ENCODE measurements at regions not wholly inside any gene's neighbourhood (a gene's known extent, or its start where the extent isn't known, plus 50 kb on each side); places are given as distances from the start of the nearest gene placed in this dataset.

GRCh38 chr4:166290426-166290825 is 417.4 kb downstream of the TLL1 start:
- Histone ChIP-seq H3K27ac (ENCODE audit: extremely low read depth, low read depth, low read length) (no peak overlapping the region), H3K36me3 (ENCODE audit: control insufficient read depth in 2 of 2, insufficient read depth in 1 of 2, low read length in 2 of 2) (no peaks in the 10 kb centered on the region), H3K9me3 (ENCODE audit: control insufficient read depth, insufficient read depth, low read depth, low read length) (no peaks in the 10 kb centered on the region), H3K4me1 (ENCODE audit: control insufficient read depth, insufficient read depth, low read length) (no peaks in the 10 kb centered on the region), H3K4me3 (ENCODE audit: low read depth, low read length) (no peak overlapping the region)
- CTCF ChIA-PET: no interaction called here
- POLR2A ChIA-PET: no interaction called here
- TF ChIP-seq IKZF3 (tag by site-specific recombination; IDR thresholded peaks at IDR 0.05): no peak
- TF ChIP-seq ZNF416 (tag by site-specific recombination; IDR thresholded peaks at IDR 0.05): no peak
- no peak for TF ChIP-seq TSHZ1 (tag by site-specific recombination; IDR thresholded peaks at IDR 0.05; ENCODE audit: borderline replicate concordance)
- no peak for TF ChIP-seq ZNF248 (tag by site-specific recombination; IDR thresholded peaks at IDR 0.05)
- TF ChIP-seq ZBTB17 (tag by site-specific recombination; IDR thresholded peaks at IDR 0.05): no peak
- TF ChIP-seq ZNF660 (tag by site-specific recombination; IDR thresholded peaks at IDR 0.05): no peak
- no peak for TF ChIP-seq ZIC2 (tag by site-specific recombination; IDR thresholded peaks at IDR 0.05)
- no peak for TF ChIP-seq PRDM1 (tag by site-specific recombination; IDR thresholded peaks at IDR 0.05)
- no peak for TF ChIP-seq ZNF596 (tag by site-specific recombination; IDR thresholded peaks at IDR 0.05)
- TF ChIP-seq KLF10 (tag by site-specific recombination; IDR thresholded peaks at IDR 0.05): no peak
- TF ChIP-seq ZNF169 (tag by site-specific recombination; IDR thresholded peaks at IDR 0.05): no peak
- no peak for TF ChIP-seq ZNF645 (tag by site-specific recombination; IDR thresholded peaks at IDR 0.05)
- TF ChIP-seq WT1 (tag by site-specific recombination; IDR thresholded peaks at IDR 0.05): no peak
- no peak for TF ChIP-seq ZNF521 (tag by site-specific recombination; IDR thresholded peaks at IDR 0.05)
- no peak for TF ChIP-seq ZBTB1 (tag by site-specific recombination; IDR thresholded peaks at IDR 0.05)
- TF ChIP-seq ZNF18 (tag by site-specific recombination; IDR thresholded peaks at IDR 0.05): no peak
- no peak for TF ChIP-seq ZSCAN16 (tag by site-specific recombination; IDR thresholded peaks at IDR 0.05)
- no peak for TF ChIP-seq ZFP37 (tag by site-specific recombination; IDR thresholded peaks at IDR 0.05)

GRCh38 chr4:166293556-166293955 is 420.5 kb downstream of the TLL1 start:
- Histone ChIP-seq H3K4me3 (ENCODE audit: low read depth, low read length) (no peak overlapping the region), H3K9me3 (ENCODE audit: control insufficient read depth, insufficient read depth, low read depth, low read length) (no peaks in the 10 kb centered on the region), H3K27ac (ENCODE audit: extremely low read depth, low read depth, low read length) (no peak overlapping the region), H3K36me3 (ENCODE audit: control insufficient read depth in 2 of 2, insufficient read depth in 1 of 2, low read length in 2 of 2) (no peaks in the 10 kb centered on the region), H3K4me1 (ENCODE audit: control insufficient read depth, insufficient read depth, low read length) (no peaks in the 10 kb centered on the region)
- POLR2A ChIA-PET: no interaction called here
- CTCF ChIA-PET: no interaction called here
- no peak for TF ChIP-seq ZNF654 (tag by site-specific recombination; IDR thresholded peaks at IDR 0.05; ENCODE audit: low read depth)
- TF ChIP-seq ZNF623 (tag by site-specific recombination; IDR thresholded peaks at IDR 0.05): no peak
- no peak for TF ChIP-seq ZBTB26 (tag by site-specific recombination; optimal IDR thresholded peaks at IDR 0.05)
- TF ChIP-seq ZNF146 (tag by site-specific recombination; IDR thresholded peaks at IDR 0.05): no peak
- TF ChIP-seq ZNF26 (tag by site-specific recombination; IDR thresholded peaks at IDR 0.05): no peak
- TF ChIP-seq BCL6B (tag by site-specific recombination; IDR thresholded peaks at IDR 0.05): no peak
- no peak for TF ChIP-seq ZNF747 (tag by site-specific recombination; IDR thresholded peaks at IDR 0.05)
- TF ChIP-seq ZNF548 (tag by site-specific recombination; IDR thresholded peaks at IDR 0.05): no peak
